Nephron progenitor cell (in vitro differentiated cells): ENCODE measurements at regions not wholly inside any gene's neighbourhood (a gene's known extent, or its start where the extent isn't known, plus 50 kb on each side); places are given as distances from the start of the nearest gene placed in this dataset.
A peak's percentile ranks its signal among the peaks of the same experiment; 100 is the strongest.

Experiments
- DNase-seq: peaks from one replicate; pipeline ENCODE4 v3.0.0; 2021
- H3K27ac Mint-ChIP-seq: 2 replicates; pipeline ENCODE4 v1.8.0; 2021; ENCODE audit warnings: mild to moderate bottlenecking, moderate library complexity, mixed read lengths
- H3K27me3 Mint-ChIP-seq: 2 replicates; pipeline ENCODE4 v1.8.0; 2021; ENCODE audit warnings: mild to moderate bottlenecking, low read depth, mixed read lengths; ENCODE audit not compliant: poor library complexity
- H3K36me3 Mint-ChIP-seq: 2 replicates; pipeline ENCODE4 v1.8.0; 2021; ENCODE audit warnings: low read depth, mixed read lengths
- H3K4me1 Mint-ChIP-seq: 2 replicates; pipeline ENCODE4 v1.8.0; 2021; ENCODE audit warnings: mixed read lengths
- H3K4me3 Mint-ChIP-seq: 2 replicates; pipeline ENCODE4 v1.8.0; 2021; ENCODE audit warnings: mild to moderate bottlenecking, moderate library complexity, mixed read lengths
- H3K9me3 Mint-ChIP-seq: 2 replicates; pipeline ENCODE4 v1.8.0; 2021; ENCODE audit warnings: mild to moderate bottlenecking, moderate library complexity, mixed read lengths
- CTCF ChIP-seq: fragments of 200-600 bp; sonication (generic); IDR thresholded peaks from 2 replicates; pipeline ENCODE4 v1.5.0; 2021; ENCODE audit warnings: antibody characterized with exemption

GRCh38 chr12:45599196-45599595 lies 130.3 kb upstream of the ARID2 start:
- no peak for TF ChIP-seq CTCF
- Mint-ChIP-seq H3K27ac (no peak overlapping the region), H3K4me3 (no peak overlapping the region), H3K9me3 (peaks cover 18% of the 10 kb centered on the region), H3K36me3 (peaks cover 5% of the 10 kb centered on the region), H3K27me3 (peaks cover 6% of the 10 kb centered on the region), H3K4me1 (peaks cover 13% of the 10 kb centered on the region)
- no peak for DNase-seq

DNA sequence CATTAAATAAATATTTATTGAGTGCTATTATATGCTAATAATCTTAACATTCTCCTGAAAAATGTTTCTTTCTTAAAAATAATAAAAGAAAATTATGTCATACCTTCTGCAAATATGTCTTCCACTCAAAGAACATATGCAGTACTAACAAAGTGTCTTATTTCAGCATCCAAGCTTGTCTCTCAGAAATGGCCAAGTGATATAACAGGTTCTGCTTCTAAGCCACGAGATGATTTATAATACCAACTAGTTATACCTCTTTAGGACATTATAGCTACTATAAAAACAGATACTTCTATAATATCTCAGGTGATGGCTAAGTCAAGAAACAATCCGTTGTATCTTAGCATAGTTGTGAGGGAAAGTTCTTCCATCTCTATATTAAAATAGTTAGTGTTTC lies 128.1 kb upstream of the ARID2 start:
- no peak for DNase-seq
- H3K4me3 Mint-ChIP-seq: no peak overlapping the region
- no peak for TF ChIP-seq CTCF
- peaks cover 26% of the 10 kb centered on the region for H3K9me3 Mint-ChIP-seq
- peaks cover 17% of the 10 kb centered on the region for H3K36me3 Mint-ChIP-seq
- H3K27ac Mint-ChIP-seq: no peak overlapping the region
- H3K4me1 Mint-ChIP-seq: peaks cover 13% of the 10 kb centered on the region
- peaks cover 6% of the 10 kb centered on the region for H3K27me3 Mint-ChIP-seq

DNA sequence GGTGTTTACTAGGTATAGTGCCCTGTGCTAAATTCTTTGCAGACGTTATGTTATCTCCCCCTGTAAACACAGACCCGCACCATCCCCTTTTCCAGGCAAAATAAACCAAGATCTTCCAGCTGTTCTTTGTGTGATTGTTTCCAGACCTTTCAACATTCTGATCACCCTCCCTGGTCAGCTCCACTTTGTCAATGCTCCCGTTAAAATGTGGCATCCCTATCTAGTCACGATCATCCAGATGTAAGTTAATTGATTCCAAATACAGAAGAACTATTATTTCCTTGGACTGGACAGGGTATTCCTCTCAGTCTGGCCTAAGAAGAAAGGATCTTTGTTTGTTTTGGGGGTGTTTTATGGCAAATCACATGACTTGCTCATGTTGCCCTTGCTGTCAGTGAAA lies 127.6 kb upstream of the ARID2 start:
- H3K9me3 Mint-ChIP-seq: peaks cover 29% of the 10 kb centered on the region

GRCh38 chr12:45605624-45606023 lies 123.9 kb upstream of the ARID2 start:
- peaks cover 13% of the 10 kb centered on the region for H3K4me1 Mint-ChIP-seq
- peaks cover 20% of the 10 kb centered on the region for H3K36me3 Mint-ChIP-seq
- no peak for TF ChIP-seq CTCF
- H3K27me3 Mint-ChIP-seq: peaks cover 10% of the 10 kb centered on the region
- DNase-seq: no peak
- H3K9me3 Mint-ChIP-seq: peaks cover 33% of the 10 kb centered on the region
- H3K27ac Mint-ChIP-seq: no peak overlapping the region
- H3K4me3 Mint-ChIP-seq: no peak overlapping the region

More for the DNA sequence above, 127.6 kb upstream of the ARID2 start:
- Mint-ChIP-seq H3K36me3 (peaks cover 20% of the 10 kb centered on the region), H3K4me1 (peaks cover 13% of the 10 kb centered on the region), H3K27me3 (peaks cover 6% of the 10 kb centered on the region), H3K27ac (peak overlapping the region; percentile 16), H3K4me3 (no peak overlapping the region)
- no peak for TF ChIP-seq CTCF
- no peak for DNase-seq

DNA sequence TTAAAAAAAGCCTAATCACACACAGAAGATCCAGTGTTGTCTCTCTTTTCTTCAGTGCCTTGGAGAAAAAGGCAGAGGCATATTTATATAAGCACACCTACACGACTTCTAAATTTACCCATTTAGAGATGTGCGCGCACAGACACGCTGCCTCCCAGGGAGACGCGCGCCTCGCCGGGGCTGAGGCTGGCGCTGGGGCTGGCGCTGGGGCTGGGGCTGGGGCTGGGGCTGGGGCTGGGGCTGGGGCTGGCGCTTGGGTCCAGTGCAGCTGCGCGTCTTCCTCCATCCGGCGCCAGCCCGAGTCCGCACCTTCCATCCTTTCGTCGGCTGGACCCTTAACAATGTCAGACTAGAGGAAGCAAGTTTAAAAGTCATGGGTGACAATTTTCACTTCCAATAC lies 118.4 kb upstream of the ARID2 start:
- Mint-ChIP-seq H3K27ac (peak overlapping the region; percentile 64), H3K4me3 (no peak overlapping the region), H3K36me3 (peaks cover 7% of the 10 kb centered on the region), H3K4me1 (peaks cover 42% of the 10 kb centered on the region), H3K9me3 (peaks cover 12% of the 10 kb centered on the region), H3K27me3 (peaks cover 4% of the 10 kb centered on the region)
- no peak for TF ChIP-seq CTCF
- no peak for DNase-seq

GRCh38 chr12:45611495-45611894 lies 118.0 kb upstream of the ARID2 start:
- Mint-ChIP-seq H3K27ac (peak overlapping the region; percentile 64), H3K36me3 (peaks cover 2% of the 10 kb centered on the region), H3K27me3 (peaks cover 4% of the 10 kb centered on the region), H3K9me3 (peaks cover 7% of the 10 kb centered on the region), H3K4me3 (no peak overlapping the region), H3K4me1 (peaks cover 47% of the 10 kb centered on the region)
- TF ChIP-seq CTCF: no peak
- DNase-seq: no peak
